Naive thymus-derived CD4-positive, alpha-beta T cell (primary cell): ENCODE measurements at regions not wholly inside any gene's neighbourhood (a gene's known extent, or its start where the extent isn't known, plus 50 kb on each side); places are given as distances from the start of the nearest gene placed in this dataset.
"Not testable (repeated sequence)": the region's sequence is repeated elsewhere in the genome, so short reads cannot be mapped to it uniquely, and the experiment has no call there.

Experiments
- ATAC-seq: fragments of 150-1000 bp; cut with Tn5 transposase; 2 replicates; pipeline ENCODE4 v1.10.0; 2021; ENCODE audit warnings: mild to moderate bottlenecking, moderate library complexity
- CTCF ChIA-PET: fragments of 350-600 bp; sonication (Branson Sonifier 250); formaldehyde crosslinking; loops from one replicate; lab custom pipeline; 2021; ENCODE audit warnings: antibody characterized with exemption; lab: Charles Lee
- POLR2A ChIA-PET: fragments of 350-600 bp; sonication (Branson Sonifier 250); formaldehyde crosslinking; loops from one replicate; lab custom pipeline; 2021; ENCODE audit warnings: antibody characterized with exemption, inconsistent platforms; lab: Charles Lee
- DNase-seq, 9 donors: peaks; one replicate each; pipeline versions ENCODE4 v3.0.0 to v3.0.0-alpha.2; 2020 to 2022; ENCODE audit warnings: mixed read lengths in 1 of 9
- H3K27ac ChIP-seq: one replicate; pipeline ENCODE4 v1.7.0; 2013; ENCODE audit warnings: mild to moderate bottlenecking, low read depth, low read length, moderate library complexity
- H3K27me3 ChIP-seq, 2 donors: one replicate each; pipeline ENCODE4 v1.7.0; 2013; ENCODE audit warnings: low read length in 2 of 2, mild to moderate bottlenecking in 2 of 2, moderate library complexity in 2 of 2; ENCODE audit not compliant: control insufficient read depth in 2 of 2, insufficient read depth in 2 of 2
- H3K36me3 ChIP-seq, 3 experiments: 1 replicate in 2 of 3; 2 replicates in 1 of 3; pipeline ENCODE4 v1.7.0; 2013; ENCODE audit warnings: low read length in 3 of 3, mild to moderate bottlenecking in 3 of 3, moderate library complexity in 1 of 3; ENCODE audit not compliant: insufficient read depth in 3 of 3, control insufficient read depth in 2 of 3
- H3K4me1 ChIP-seq, 2 donors: one replicate each; pipeline ENCODE4 v1.7.0; 2013; ENCODE audit warnings: low read length in 2 of 2, mild to moderate bottlenecking in 2 of 2, moderate library complexity in 1 of 2; ENCODE audit not compliant: control insufficient read depth in 2 of 2, insufficient read depth in 2 of 2
- H3K4me3 ChIP-seq: 2 replicates; pipeline ENCODE4 v1.7.0; 2013; ENCODE audit warnings: mild to moderate bottlenecking, low read length
- H3K9me3 ChIP-seq, 3 experiments: 1 replicate in 2 of 3; 2 replicates in 1 of 3; pipeline ENCODE4 v1.7.0; 2013; ENCODE audit warnings: low read length in 3 of 3; ENCODE audit not compliant: control insufficient read depth in 2 of 3
- H3K27ac Mint-ChIP-seq, 9 donors: one replicate each; pipeline ENCODE4 v1.8.0; 2020 to 2022; ENCODE audit warnings: mixed read lengths in 9 of 9, mild to moderate bottlenecking in 8 of 9, moderate library complexity in 5 of 9, inconsistent platforms in 2 of 9
- H3K27me3 Mint-ChIP-seq, 5 donors: one replicate each; pipeline ENCODE4 v1.8.0; 2021 to 2022; ENCODE audit warnings: mixed read lengths in 5 of 5, mild to moderate bottlenecking in 1 of 5
- H3K36me3 Mint-ChIP-seq, 5 donors: one replicate each; pipeline ENCODE4 v1.8.0; 2020 to 2022; ENCODE audit warnings: mixed read lengths in 5 of 5, mild to moderate bottlenecking in 3 of 5, inconsistent platforms in 1 of 5
- H3K4me1 Mint-ChIP-seq, 7 donors: one replicate each; pipeline ENCODE4 v1.8.0; 2020 to 2022; ENCODE audit warnings: mixed read lengths in 7 of 7, mild to moderate bottlenecking in 3 of 7, inconsistent platforms in 1 of 7
- H3K4me3 Mint-ChIP-seq, 10 donors: one replicate each; pipeline ENCODE4 v1.8.0; 2020 to 2022; ENCODE audit warnings: mild to moderate bottlenecking in 10 of 10, mixed read lengths in 10 of 10, moderate library complexity in 6 of 10, inconsistent platforms in 2 of 10
- H3K9me3 Mint-ChIP-seq, 11 donors: one replicate each; pipeline ENCODE4 v1.8.0; 2020 to 2022; ENCODE audit warnings: mixed read lengths in 11 of 11, mild to moderate bottlenecking in 4 of 11, inconsistent platforms in 1 of 11, moderate library complexity in 1 of 11
- intact Hi-C, 2 donors: fragments of 100-400 bp; cut with micrococcal nuclease; formaldehyde crosslinking; loops; one replicate each; pipeline ENCODE4 v1.15.1; 2023

DNA sequence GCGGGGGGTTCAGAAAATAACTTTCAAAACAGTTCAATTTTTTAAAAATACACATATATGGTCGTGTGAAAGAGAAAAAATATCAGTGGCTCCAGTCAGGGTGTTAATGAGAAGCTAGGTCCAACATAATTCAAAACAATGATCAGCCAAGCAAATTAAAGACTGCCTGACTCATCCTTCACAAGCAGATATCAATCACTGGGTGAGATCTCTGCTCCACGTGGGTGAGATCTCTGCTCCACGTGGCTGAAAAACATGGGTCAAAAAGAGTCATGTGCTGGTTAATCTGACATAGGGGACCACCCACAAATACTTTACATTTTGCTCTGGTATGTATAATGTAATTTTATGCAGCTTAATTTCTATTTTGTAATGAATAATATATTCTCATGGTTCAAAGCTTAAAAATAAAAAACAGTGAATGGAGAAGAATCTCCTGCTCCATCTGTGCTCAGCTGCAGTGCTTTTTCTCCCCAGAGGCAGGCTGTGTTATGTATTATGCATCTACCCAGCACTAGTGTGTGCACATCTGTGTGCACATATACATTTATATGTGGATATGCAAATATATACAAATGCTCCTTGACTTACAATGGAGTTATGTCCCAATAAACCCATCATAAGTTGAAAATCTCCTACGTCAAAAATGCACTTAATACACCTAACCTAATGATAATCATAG lies 93.1 kb upstream of the S1PR3 start:
- Histone ChIP-seq H3K27me3 (no peaks in the 10 kb centered on the region), H3K4me1 (no peaks in the 10 kb centered on the region), H3K36me3 (no peaks in the 10 kb centered on the region), H3K9me3 (no peaks in the 10 kb centered on the region), H3K27ac (no peak overlapping the region), H3K4me3 (no peak overlapping the region)
- Mint-ChIP-seq H3K27ac (no peak overlapping the region), H3K4me3 (no peak overlapping the region), H3K9me3 (peaks cover 0 to 2% (median 0%) of the 10 kb centered on the region in 11 donors), H3K27me3 (peaks cover 13 to 56% (median 38%) of the 10 kb centered on the region in 5 donors), H3K36me3 (no peaks in the 10 kb centered on the region), H3K4me1 (no peaks in the 10 kb centered on the region)
- ChIA-PET CTCF (no interaction called here), POLR2A (no interaction called here)
- intact Hi-C loops = no loop called here
- DNase-seq (no peak), ATAC-seq (no peak)

DNA sequence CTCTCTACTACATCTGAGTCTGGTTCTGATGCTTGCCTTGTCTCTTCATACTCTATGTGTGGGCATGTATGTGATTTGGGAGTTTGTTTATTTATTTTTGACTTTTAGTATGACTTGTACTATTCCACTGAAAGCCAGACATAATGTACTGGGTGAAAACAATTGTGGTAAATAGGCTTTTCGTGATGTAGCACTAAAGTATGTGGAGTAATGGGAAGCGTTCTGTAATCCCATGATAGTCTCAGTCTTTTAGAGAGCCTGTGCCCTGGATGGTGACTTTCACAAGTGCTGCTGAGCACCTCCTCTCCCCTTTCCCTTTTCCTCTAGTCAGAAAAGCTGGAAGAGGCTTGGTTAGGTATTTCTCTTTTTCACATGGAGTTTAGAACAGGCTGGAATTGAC lies 85.8 kb upstream of the S1PR3 start:
- peaks cover 0 to 1% (median 0%) of the 10 kb centered on the region in 7 donors for H3K4me1 Mint-ChIP-seq
- Histone ChIP-seq H3K36me3 (no peaks in the 10 kb centered on the region), H3K4me3 (no peak overlapping the region), H3K4me1 (no peaks in the 10 kb centered on the region), H3K9me3 (no peaks in the 10 kb centered on the region), H3K27ac (no peak overlapping the region), H3K27me3 (no peaks in the 10 kb centered on the region)
- H3K36me3 Mint-ChIP-seq = peaks cover 0 to 15% (median 10%) of the 10 kb centered on the region in 5 donors
- H3K4me3 Mint-ChIP-seq = no peak overlapping the region
- H3K27me3 Mint-ChIP-seq = peaks cover 29 to 54% (median 43%) of the 10 kb centered on the region in 5 donors
- H3K27ac Mint-ChIP-seq = no peak overlapping the region
- ChIA-PET POLR2A (no interaction called here), CTCF (no interaction called here)
- no peak for DNase-seq
- intact Hi-C loops = no loop called here
- ATAC-seq = no peak
- peaks cover 2 to 20% (median 11%) of the 10 kb centered on the region in 11 donors for H3K9me3 Mint-ChIP-seq

- Histone ChIP-seq H3K9me3 (peaks cover 0 to 8% (median 0%) of the 10 kb centered on the region in 3 experiments), H3K4me1 (peaks cover 3 to 8% of the 10 kb centered on the region in 2 donors), H3K27me3 (no peaks in the 10 kb centered on the region), H3K4me3 (no peak overlapping the region), H3K27ac (no peak overlapping the region), H3K36me3 (no peaks in the 10 kb centered on the region)
- CTCF ChIA-PET = no interaction called here
- intact Hi-C loops = no loop called here
- no peak for DNase-seq
- Mint-ChIP-seq H3K4me3 (no peak overlapping the region), H3K27ac (no peak overlapping the region), H3K4me1 (peaks cover 0 to 30% (median 21%) of the 10 kb centered on the region in 7 donors), H3K36me3 (peaks cover 0 to 7% (median 5%) of the 10 kb centered on the region in 5 donors), H3K9me3 (peaks cover 0 to 19% (median 6%) of the 10 kb centered on the region in 11 donors), H3K27me3 (peaks cover under 1 to 27% (median 5%) of the 10 kb centered on the region in 5 donors)
- ATAC-seq = no peak
- POLR2A ChIA-PET = no interaction called here
Measured at GRCh38 chr9:88915916-88916315, 75.4 kb upstream of the S1PR3 start.

- Histone ChIP-seq H3K27me3 (no peaks in the 10 kb centered on the region), H3K27ac (no peak overlapping the region), H3K4me1 (peaks cover 13 to 18% of the 10 kb centered on the region in 2 donors), H3K9me3 (peaks cover 0 to 8% (median 0%) of the 10 kb centered on the region in 3 experiments), H3K36me3 (no peaks in the 10 kb centered on the region), H3K4me3 (no peak overlapping the region)
- Mint-ChIP-seq H3K27me3 (peaks cover 0 to 23% (median 5%) of the 10 kb centered on the region in 5 donors), H3K4me3 (no peak overlapping the region), H3K4me1 (peaks cover 4 to 40% (median 31%) of the 10 kb centered on the region in 7 donors), H3K9me3 (peaks cover 0 to 19% (median 6%) of the 10 kb centered on the region in 11 donors), H3K36me3 (peaks cover 0 to 7% (median 5%) of the 10 kb centered on the region in 5 donors), H3K27ac (no peak overlapping the region)
- DNase-seq (no peak), ATAC-seq (no peak)
- ChIA-PET CTCF (no interaction called here), POLR2A (interaction anchor here (0.5 kb wide), 1 partner anchor 48 kb away, joined by 3 read pairs; no protein-coding TSS in a partner anchor)
- intact Hi-C loops = no loop called here
Measured at GRCh38 chr9:88916894-88917293, 74.4 kb upstream of the S1PR3 start.

GRCh38 chr9:88917375-88917774 lies 73.9 kb upstream of the S1PR3 start:
- ATAC-seq (no peak), DNase-seq (no peak)
- H3K4me1 ChIP-seq = peaks cover 17 to 23% of the 10 kb centered on the region in 2 donors
- H3K36me3 ChIP-seq = no peaks in the 10 kb centered on the region
- peaks cover 0 to 8% (median 0%) of the 10 kb centered on the region in 3 experiments for H3K9me3 ChIP-seq
- H3K9me3 Mint-ChIP-seq = peaks cover 0 to 19% (median 6%) of the 10 kb centered on the region in 11 donors
- H3K27me3 Mint-ChIP-seq = peaks cover 0 to 25% (median 5%) of the 10 kb centered on the region in 5 donors
- peaks cover 9 to 44% (median 33%) of the 10 kb centered on the region in 7 donors for H3K4me1 Mint-ChIP-seq
- intact Hi-C loops = no loop called here
- H3K36me3 Mint-ChIP-seq = peaks cover 0 to 7% (median 5%) of the 10 kb centered on the region in 5 donors
- CTCF ChIA-PET = no interaction called here
- no peaks in the 10 kb centered on the region for H3K27me3 ChIP-seq
- no peak overlapping the region for H3K4me3 Mint-ChIP-seq
- POLR2A ChIA-PET = no interaction called here
- H3K4me3 ChIP-seq = no peak overlapping the region
- no peak overlapping the region for H3K27ac ChIP-seq
- no peak overlapping the region for H3K27ac Mint-ChIP-seq

DNA sequence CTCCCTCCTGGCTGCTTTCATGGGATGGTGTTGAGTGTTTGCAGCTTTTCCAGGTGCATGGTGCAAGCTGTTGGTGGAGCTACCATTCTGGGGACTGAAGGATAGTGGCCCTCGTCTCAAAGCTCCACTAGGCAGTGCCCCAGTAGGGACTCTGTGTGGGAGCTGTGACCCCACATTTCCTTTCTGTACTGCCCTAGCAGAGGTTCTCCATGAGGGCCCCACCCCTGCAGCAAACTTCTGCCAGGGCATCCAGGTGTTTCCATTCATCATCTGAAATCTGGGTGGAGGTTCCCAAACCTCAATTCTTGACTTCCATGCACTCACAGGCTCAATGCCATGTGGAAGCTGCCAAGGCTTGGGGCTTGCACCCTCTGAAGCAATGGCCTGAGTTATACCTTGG lies 72.7 kb upstream of the S1PR3 start:
- H3K27me3 ChIP-seq, H3K36me3 Mint-ChIP-seq, CTCF ChIA-PET, H3K36me3 ChIP-seq, intact Hi-C loops, H3K9me3 ChIP-seq, H3K27ac Mint-ChIP-seq, H3K27ac ChIP-seq, H3K4me3 Mint-ChIP-seq, H3K4me3 ChIP-seq, ATAC-seq, DNase-seq: not testable (repeated sequence)
- peaks cover 20 to 46% (median 42%) of the 10 kb centered on the region in 7 donors for H3K4me1 Mint-ChIP-seq
- POLR2A ChIA-PET = interaction anchor here (0.5 kb wide), 1 partner anchor 90 kb away, joined by 3 read pairs; no protein-coding TSS in a partner anchor
- H3K27me3 Mint-ChIP-seq = peaks cover 0 to 29% (median 5%) of the 10 kb centered on the region in 5 donors
- peaks cover 28 to 34% of the 10 kb centered on the region in 2 donors for H3K4me1 ChIP-seq
- H3K9me3 Mint-ChIP-seq = peaks cover 0 to 19% (median 6%) of the 10 kb centered on the region in 11 donors
